Heart left ventricle (tissue), 13 donors: ENCODE measurements at regions not wholly inside any gene's neighbourhood (a gene's known extent, or its start where the extent isn't known, plus 50 kb on each side); places are given as distances from the start of the nearest gene placed in this dataset.

Experiments
- POLR2A ChIP-seq, 2 donors: fragments of 450-650 bp; IDR thresholded peaks; one replicate each; pipeline ENCODE4 v1.6.1; 2017; ENCODE audit warnings: antibody characterized with exemption in 2 of 2, mild to moderate bottlenecking in 2 of 2, moderate library complexity in 2 of 2
- TF ChIP-seq, protein P1 (sequence below), 12 donors: fragments of 200-600 bp; sonication (generic) in 4 of 12; IDR thresholded peaks; one replicate each; pipeline versions ENCODE4 v1.5.0 to v1.8.0; 2018 to 2022; ENCODE audit warnings: antibody characterized with exemption in 12 of 12, mild to moderate bottlenecking in 5 of 12
- donor health status: ischemic (EF 13 %, LVEDD 7.1; RV severe dilation, severe dysfunction).
- donor health status: DM: no; HTN: yes; CAD: no.
- donor health status: DM: no; HTN: no; CAD: no.
- donor health status: ischemic (EF 25% LVEDD 6.9; RV normal size, moderate dysfunction).
- donor health status: ischemic (EF 25% LVEDD 5.7; RV mildly dilated, moderate dysfunction).
- donor health status: ischemic (EF 35%, LVEDD 5.7; RV mildly dilated, moderate dysfunction).
- donor health status: nonischemic (EF 11% LVEDD 7.7; RV severe dilation, severe dysfunction).
- donor health status: DM: yes; HTN: yes; CAD: no.
- donor health status: PGD.
- donor health status: ischemic (EF 29% LVEDD 5.4; RV normal size, mild dysfunction).
- donor health status: nonischemic (EF 23%, LVEDD 6.1; RV moderate dilation, normal function).

DNA sequence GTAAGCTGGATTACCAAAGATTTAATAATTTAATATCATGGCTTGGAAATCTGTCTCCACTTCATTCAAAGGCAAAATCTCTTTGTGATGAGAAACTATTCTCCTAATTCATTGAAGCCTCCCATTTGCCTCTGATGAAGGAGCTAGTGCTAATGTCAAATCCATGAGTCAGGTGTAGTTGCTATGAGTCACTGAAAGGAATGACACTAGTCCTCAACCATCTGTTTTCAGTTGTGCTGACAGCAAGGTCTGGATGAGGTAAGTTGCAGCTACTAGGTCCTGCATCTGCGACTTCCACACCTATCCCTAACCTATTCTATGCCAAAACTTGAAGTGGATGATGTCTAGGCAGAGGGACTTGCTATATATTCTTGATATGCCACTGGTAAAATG, 324.0 kb upstream of the UBE2E3 start:
- TF ChIP-seq, protein P1, sequence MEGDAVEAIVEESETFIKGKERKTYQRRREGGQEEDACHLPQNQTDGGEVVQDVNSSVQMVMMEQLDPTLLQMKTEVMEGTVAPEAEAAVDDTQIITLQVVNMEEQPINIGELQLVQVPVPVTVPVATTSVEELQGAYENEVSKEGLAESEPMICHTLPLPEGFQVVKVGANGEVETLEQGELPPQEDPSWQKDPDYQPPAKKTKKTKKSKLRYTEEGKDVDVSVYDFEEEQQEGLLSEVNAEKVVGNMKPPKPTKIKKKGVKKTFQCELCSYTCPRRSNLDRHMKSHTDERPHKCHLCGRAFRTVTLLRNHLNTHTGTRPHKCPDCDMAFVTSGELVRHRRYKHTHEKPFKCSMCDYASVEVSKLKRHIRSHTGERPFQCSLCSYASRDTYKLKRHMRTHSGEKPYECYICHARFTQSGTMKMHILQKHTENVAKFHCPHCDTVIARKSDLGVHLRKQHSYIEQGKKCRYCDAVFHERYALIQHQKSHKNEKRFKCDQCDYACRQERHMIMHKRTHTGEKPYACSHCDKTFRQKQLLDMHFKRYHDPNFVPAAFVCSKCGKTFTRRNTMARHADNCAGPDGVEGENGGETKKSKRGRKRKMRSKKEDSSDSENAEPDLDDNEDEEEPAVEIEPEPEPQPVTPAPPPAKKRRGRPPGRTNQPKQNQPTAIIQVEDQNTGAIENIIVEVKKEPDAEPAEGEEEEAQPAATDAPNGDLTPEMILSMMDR (IDR thresholded peaks at IDR 0.05), result no peak
- TF ChIP-seq POLR2A (IDR thresholded peaks at IDR 0.05), result no peak
